Activated naive CD8-positive, alpha-beta T cell (primary cell): ENCODE measurements at regions not wholly inside any gene's neighbourhood (a gene's known extent, or its start where the extent isn't known, plus 50 kb on each side); places are given as distances from the start of the nearest gene placed in this dataset.

Source experiments
- H3K27ac Mint-ChIP-seq: one replicate; pipeline ENCODE4 v1.8.0; 2021; ENCODE audit warnings: mixed read lengths
- H3K27me3 Mint-ChIP-seq: one replicate; pipeline ENCODE4 v1.8.0; 2021; ENCODE audit warnings: mixed read lengths
- H3K36me3 Mint-ChIP-seq: one replicate; pipeline ENCODE4 v1.8.0; 2021; ENCODE audit warnings: mixed read lengths
- H3K4me1 Mint-ChIP-seq: one replicate; pipeline ENCODE4 v1.8.0; 2021; ENCODE audit warnings: low read depth, mixed read lengths
- H3K4me3 Mint-ChIP-seq: one replicate; pipeline ENCODE4 v1.8.0; 2021; ENCODE audit warnings: mild to moderate bottlenecking, mixed read lengths
- H3K9me3 Mint-ChIP-seq: one replicate; pipeline ENCODE4 v1.8.0; 2021; ENCODE audit warnings: low read depth, mixed read lengths

DNA sequence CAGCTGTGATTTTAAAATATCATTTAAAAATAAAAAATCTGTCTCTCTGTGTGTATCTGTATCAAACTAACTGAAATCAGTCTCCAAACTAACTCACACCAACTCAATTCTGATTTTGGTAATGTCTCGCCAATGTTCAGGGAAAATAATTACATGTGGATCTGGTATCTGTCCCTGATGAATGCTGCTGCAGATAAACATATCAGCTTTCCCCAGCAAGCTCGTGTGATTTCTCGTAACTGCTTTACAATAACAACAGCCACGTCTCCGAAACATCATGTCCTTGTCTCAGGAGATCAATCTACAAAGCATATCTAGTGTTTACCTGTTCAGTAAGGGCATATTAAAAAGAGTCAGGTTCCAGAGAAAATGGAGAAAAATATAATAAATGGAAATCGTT is 129.0 kb downstream of the IRS2 start:
- Mint-ChIP-seq H3K27me3 (peaks cover 9% of the 10 kb centered on the region), H3K4me1 (no peaks in the 10 kb centered on the region), H3K9me3 (no peaks in the 10 kb centered on the region), H3K4me3 (no peak overlapping the region), H3K27ac (no peak overlapping the region), H3K36me3 (peaks cover 2% of the 10 kb centered on the region)

DNA sequence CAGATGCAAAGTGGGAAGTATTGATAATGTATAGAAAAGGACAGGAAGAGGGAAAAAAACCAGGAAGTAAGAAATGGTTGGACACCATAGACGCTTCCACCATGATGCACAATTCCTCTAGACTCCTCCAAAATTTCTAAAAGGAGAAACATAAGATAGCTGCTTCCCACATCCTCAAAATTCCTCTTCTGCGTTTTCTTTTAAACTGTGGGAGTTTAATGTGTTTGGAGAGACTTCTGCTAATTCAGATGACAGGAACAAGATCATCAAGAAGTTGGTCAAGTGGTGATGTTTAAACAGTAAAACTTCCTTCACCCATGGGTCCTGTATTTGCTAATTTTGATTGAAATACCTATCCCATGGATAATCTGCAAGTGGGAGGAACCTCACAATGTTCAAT is 130.2 kb downstream of the IRS2 start:
- Mint-ChIP-seq H3K4me3 (no peak overlapping the region), H3K27ac (no peak overlapping the region), H3K9me3 (no peaks in the 10 kb centered on the region), H3K4me1 (no peaks in the 10 kb centered on the region), H3K36me3 (no peaks in the 10 kb centered on the region), H3K27me3 (peaks cover 9% of the 10 kb centered on the region)

- H3K27ac Mint-ChIP-seq: no peak overlapping the region
- no peaks in the 10 kb centered on the region for H3K4me1 Mint-ChIP-seq
- no peak overlapping the region for H3K4me3 Mint-ChIP-seq
- H3K36me3 Mint-ChIP-seq: no peaks in the 10 kb centered on the region
- no peaks in the 10 kb centered on the region for H3K9me3 Mint-ChIP-seq
- peaks cover 9% of the 10 kb centered on the region for H3K27me3 Mint-ChIP-seq
Observed at GRCh38 chr13:109655611-109656010, 130.8 kb downstream of the IRS2 start.

DNA sequence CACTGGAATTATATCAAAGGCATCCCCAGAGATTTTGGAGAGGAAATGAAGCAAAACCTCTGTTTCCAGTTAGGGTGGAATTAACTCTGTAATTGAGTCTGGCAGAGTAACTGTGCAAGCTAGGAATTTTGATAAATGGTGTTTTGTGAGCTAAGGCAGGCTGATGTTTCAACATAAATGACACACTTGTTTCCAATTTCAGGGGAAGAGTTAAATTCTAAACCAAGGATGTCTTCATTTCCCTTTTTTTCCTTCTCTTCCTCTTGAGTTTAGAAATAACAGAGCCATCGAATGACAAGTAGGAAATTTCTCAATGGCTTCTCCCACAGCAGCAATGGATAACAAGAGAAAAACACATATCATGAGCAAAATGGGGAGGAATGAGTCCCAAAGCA is 131.2 kb downstream of the IRS2 start:
- Mint-ChIP-seq H3K4me3 (no peak overlapping the region), H3K4me1 (no peaks in the 10 kb centered on the region), H3K27me3 (peaks cover 9% of the 10 kb centered on the region), H3K36me3 (no peaks in the 10 kb centered on the region), H3K9me3 (no peaks in the 10 kb centered on the region), H3K27ac (no peak overlapping the region)

DNA sequence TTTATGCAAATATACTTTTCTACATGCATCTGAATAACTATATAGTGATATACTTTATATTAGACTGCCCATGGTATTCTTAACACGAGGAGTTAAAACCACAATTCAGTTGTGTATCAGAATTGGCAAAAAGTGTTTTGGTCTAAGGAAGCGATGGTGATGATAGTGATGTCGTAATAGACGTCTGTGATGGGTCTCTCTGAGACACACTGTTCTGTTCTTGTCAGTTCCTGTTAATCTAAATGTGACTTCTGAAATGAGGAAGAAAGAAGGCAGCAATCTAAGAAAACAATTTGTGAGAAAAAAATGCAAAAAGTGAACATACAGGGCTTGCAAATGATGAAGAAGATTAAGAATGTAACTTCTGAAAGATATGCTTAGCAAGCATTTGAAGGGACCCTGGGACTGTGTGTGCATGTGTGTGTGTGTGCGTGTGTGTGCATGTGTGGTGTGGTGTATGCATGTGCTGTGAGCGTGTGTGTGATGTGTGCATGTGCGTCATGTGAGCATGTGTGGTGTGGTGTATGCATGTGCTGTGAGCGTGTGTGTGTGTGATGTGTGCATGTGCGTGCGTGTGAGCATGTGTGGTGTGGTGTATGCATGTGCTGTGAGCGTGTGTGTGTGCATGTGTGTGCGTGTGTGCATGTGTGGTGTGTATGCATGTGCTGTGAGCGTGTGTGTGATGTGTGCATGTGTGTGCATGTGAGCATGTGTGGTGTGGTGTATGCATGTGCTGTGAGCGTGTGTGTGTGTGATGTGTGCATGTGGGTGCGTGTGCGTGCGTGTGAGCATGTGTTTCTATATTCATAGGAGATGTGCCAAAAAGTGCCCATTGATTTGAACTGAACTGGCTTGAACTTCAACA is 131.8 kb downstream of the IRS2 start:
- Mint-ChIP-seq H3K36me3 (no peaks in the 10 kb centered on the region), H3K4me3 (no peak overlapping the region), H3K4me1 (no peaks in the 10 kb centered on the region), H3K27me3 (peaks cover 7% of the 10 kb centered on the region), H3K27ac (no peak overlapping the region), H3K9me3 (no peaks in the 10 kb centered on the region)

DNA sequence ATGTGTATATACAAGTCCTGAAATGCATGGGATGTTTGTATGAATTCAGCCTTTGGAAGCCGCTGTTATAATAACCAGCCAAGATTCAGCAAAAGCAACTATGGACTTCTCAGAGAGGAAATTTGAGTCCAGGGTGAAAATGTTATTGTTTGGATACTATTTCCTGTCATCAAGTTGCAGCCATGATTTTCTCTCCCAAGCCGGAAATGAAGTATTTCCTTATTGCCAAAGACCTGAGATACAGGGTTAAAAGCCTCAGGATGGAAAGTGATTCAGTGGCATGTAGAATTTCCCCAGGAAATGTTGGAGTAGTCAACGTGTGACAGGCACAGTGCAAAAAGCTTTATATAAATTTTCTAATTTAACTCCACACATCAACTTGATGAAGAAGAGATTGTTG is 133.9 kb downstream of the IRS2 start:
- Mint-ChIP-seq H3K27me3 (peaks cover 3% of the 10 kb centered on the region), H3K9me3 (no peaks in the 10 kb centered on the region), H3K36me3 (no peaks in the 10 kb centered on the region), H3K4me1 (no peaks in the 10 kb centered on the region), H3K4me3 (no peak overlapping the region), H3K27ac (no peak overlapping the region)

- no peaks in the 10 kb centered on the region for H3K36me3 Mint-ChIP-seq
- H3K27ac Mint-ChIP-seq: no peak overlapping the region
- H3K4me1 Mint-ChIP-seq: no peaks in the 10 kb centered on the region
- H3K27me3 Mint-ChIP-seq: peaks cover 3% of the 10 kb centered on the region
- H3K4me3 Mint-ChIP-seq: no peak overlapping the region
- H3K9me3 Mint-ChIP-seq: no peaks in the 10 kb centered on the region
Observed at GRCh38 chr13:109651854-109652253, 134.5 kb downstream of the IRS2 start.

GRCh38 chr13:109651311-109651710 is 135.1 kb downstream of the IRS2 start:
- Mint-ChIP-seq H3K27ac (no peak overlapping the region), H3K9me3 (no peaks in the 10 kb centered on the region)

GRCh38 chr13:109650861-109651260 is 135.5 kb downstream of the IRS2 start:
- no peaks in the 10 kb centered on the region for H3K9me3 Mint-ChIP-seq
- H3K27ac Mint-ChIP-seq: no peak overlapping the region
- H3K4me3 Mint-ChIP-seq: no peak overlapping the region
- peaks cover 3% of the 10 kb centered on the region for H3K27me3 Mint-ChIP-seq
- H3K36me3 Mint-ChIP-seq: no peaks in the 10 kb centered on the region
- H3K4me1 Mint-ChIP-seq: no peaks in the 10 kb centered on the region

More at GRCh38 chr13:109651311-109651710, 135.1 kb downstream of the IRS2 start:
- no peaks in the 10 kb centered on the region for H3K4me1 Mint-ChIP-seq
- H3K36me3 Mint-ChIP-seq: no peaks in the 10 kb centered on the region
- H3K27me3 Mint-ChIP-seq: peaks cover 3% of the 10 kb centered on the region
- no peak overlapping the region for H3K4me3 Mint-ChIP-seq

GRCh38 chr13:109649713-109650112 is 136.7 kb downstream of the IRS2 start:
- Mint-ChIP-seq H3K4me3 (no peak overlapping the region), H3K27me3 (peaks cover 3% of the 10 kb centered on the region), H3K27ac (no peak overlapping the region), H3K4me1 (no peaks in the 10 kb centered on the region), H3K9me3 (no peaks in the 10 kb centered on the region), H3K36me3 (no peaks in the 10 kb centered on the region)

DNA sequence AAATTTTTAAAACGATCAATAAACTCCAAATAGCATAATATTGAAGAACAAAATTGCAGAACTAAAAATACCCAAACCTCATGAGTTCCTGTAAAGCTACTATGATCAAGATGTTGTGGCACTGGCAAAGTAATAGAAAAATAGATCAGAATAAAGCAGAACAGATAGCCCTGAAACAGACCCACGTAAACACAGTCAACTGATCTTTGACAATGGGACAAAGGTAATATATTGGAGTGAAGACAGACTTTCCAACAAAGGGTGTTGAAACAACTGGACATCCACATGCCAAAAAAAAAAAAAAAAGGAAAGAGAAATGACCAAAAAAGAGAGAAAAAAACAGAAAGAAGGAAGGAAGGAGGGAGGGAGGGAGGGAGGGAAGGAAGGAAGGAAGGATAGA is 138.7 kb downstream of the IRS2 start:
- peaks cover 3% of the 10 kb centered on the region for H3K27me3 Mint-ChIP-seq
- H3K36me3 Mint-ChIP-seq: no peaks in the 10 kb centered on the region
- H3K4me1 Mint-ChIP-seq: no peaks in the 10 kb centered on the region
- H3K9me3 Mint-ChIP-seq: no peaks in the 10 kb centered on the region
- no peak overlapping the region for H3K4me3 Mint-ChIP-seq
- H3K27ac Mint-ChIP-seq: no peak overlapping the region

GRCh38 chr13:109647053-109647452 is 139.3 kb downstream of the IRS2 start:
- no peak overlapping the region for H3K4me3 Mint-ChIP-seq
- H3K36me3 Mint-ChIP-seq: no peaks in the 10 kb centered on the region
- peaks cover under 1% of the 10 kb centered on the region for H3K9me3 Mint-ChIP-seq
- H3K27ac Mint-ChIP-seq: no peak overlapping the region
- H3K27me3 Mint-ChIP-seq: no peaks in the 10 kb centered on the region
- no peaks in the 10 kb centered on the region for H3K4me1 Mint-ChIP-seq

GRCh38 chr13:109646423-109646822 is 140.0 kb downstream of the IRS2 start:
- H3K27me3 Mint-ChIP-seq: no peaks in the 10 kb centered on the region
- no peaks in the 10 kb centered on the region for H3K4me1 Mint-ChIP-seq
- no peak overlapping the region for H3K27ac Mint-ChIP-seq
- no peak overlapping the region for H3K4me3 Mint-ChIP-seq
- H3K9me3 Mint-ChIP-seq: peaks cover 6% of the 10 kb centered on the region
- no peaks in the 10 kb centered on the region for H3K36me3 Mint-ChIP-seq

- Mint-ChIP-seq H3K27ac (no peak overlapping the region), H3K4me1 (no peaks in the 10 kb centered on the region), H3K36me3 (peaks cover 3% of the 10 kb centered on the region), H3K4me3 (no peak overlapping the region), H3K9me3 (peaks cover 12% of the 10 kb centered on the region), H3K27me3 (no peaks in the 10 kb centered on the region)
Observed at GRCh38 chr13:109645831-109646230, 140.6 kb downstream of the IRS2 start.

DNA sequence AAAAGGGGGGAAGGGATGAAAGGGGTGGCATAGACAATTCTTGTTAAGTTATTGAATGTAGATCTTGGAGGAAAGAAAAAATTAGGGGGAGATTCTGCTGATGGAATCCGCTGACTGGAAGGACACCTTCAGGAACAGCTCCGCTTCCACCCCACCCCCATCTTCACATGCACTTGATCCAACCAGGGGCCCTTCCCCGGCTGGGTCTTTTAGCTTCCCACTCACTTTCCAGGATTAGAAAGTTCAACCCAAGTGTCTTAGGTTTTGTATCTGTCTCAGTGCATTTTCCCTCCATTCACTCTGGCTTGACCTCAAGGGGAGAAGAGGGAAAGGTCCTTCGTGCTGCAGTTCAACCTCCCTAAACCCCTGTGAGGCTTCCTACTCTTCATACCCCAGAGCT is 141.4 kb downstream of the IRS2 start:
- Mint-ChIP-seq H3K36me3 (peaks cover 4% of the 10 kb centered on the region), H3K4me3 (no peak overlapping the region), H3K27ac (no peak overlapping the region), H3K4me1 (no peaks in the 10 kb centered on the region), H3K27me3 (no peaks in the 10 kb centered on the region), H3K9me3 (peaks cover 18% of the 10 kb centered on the region)
